DOHH2 (cell line): ENCODE measurements at regions not wholly inside any gene's neighbourhood (a gene's known extent, or its start where the extent isn't known, plus 50 kb on each side); places are given as distances from the start of the nearest gene placed in this dataset.

Experiments used
- CTCF ChIP-seq: fragments of 200-600 bp; sonication (generic); IDR thresholded peaks from one replicate; pipeline ENCODE4 v1.5.1; 2014; ENCODE audit warnings: antibody characterized with exemption, mild to moderate bottlenecking, low read depth, low read length; ENCODE audit not compliant: poor library complexity, severe bottlenecking
- EZH2phosphoT487 ChIP-seq: fragments of 200-600 bp; sonication (generic); IDR thresholded peaks from 2 replicates; pipeline ENCODE4 v1.6.1; 2017; ENCODE audit warnings: borderline replicate concordance, mild to moderate bottlenecking, antibody characterized with exemption, low read length, moderate library complexity, mixed read lengths

- TF ChIP-seq CTCF (no peak), EZH2phosphoT487 (no peak)
These were observed 451.7 kb downstream of the IPMK start for GRCh38 chr10:57815949-57816348.
